ENCODE measurements at regions not wholly inside any gene's neighbourhood (a gene's known extent, or its start where the extent isn't known, plus 50 kb on each side); places are given as distances from the start of the nearest gene placed in this dataset.

DNA sequence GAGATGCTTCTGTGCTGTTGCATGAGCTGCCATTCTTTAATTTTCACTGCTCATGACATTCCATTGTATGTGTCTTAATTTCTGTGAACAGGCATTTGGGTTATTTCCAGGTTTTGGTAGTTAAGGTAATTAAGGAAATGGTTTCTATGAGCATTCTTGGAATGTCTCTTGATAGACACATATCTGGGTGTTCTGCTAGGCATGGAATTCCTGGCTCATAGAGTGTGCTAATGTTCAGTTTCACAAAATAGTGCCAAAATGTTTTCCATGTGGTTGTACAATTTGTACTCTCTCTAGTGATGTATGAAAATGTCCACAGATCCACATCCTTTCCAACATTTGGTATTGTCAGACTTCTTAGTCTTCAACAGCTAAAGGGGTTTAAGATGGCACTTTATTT, 680.9 kb upstream of the SGCG start:
- TF ChIP-seq, protein P1, sequence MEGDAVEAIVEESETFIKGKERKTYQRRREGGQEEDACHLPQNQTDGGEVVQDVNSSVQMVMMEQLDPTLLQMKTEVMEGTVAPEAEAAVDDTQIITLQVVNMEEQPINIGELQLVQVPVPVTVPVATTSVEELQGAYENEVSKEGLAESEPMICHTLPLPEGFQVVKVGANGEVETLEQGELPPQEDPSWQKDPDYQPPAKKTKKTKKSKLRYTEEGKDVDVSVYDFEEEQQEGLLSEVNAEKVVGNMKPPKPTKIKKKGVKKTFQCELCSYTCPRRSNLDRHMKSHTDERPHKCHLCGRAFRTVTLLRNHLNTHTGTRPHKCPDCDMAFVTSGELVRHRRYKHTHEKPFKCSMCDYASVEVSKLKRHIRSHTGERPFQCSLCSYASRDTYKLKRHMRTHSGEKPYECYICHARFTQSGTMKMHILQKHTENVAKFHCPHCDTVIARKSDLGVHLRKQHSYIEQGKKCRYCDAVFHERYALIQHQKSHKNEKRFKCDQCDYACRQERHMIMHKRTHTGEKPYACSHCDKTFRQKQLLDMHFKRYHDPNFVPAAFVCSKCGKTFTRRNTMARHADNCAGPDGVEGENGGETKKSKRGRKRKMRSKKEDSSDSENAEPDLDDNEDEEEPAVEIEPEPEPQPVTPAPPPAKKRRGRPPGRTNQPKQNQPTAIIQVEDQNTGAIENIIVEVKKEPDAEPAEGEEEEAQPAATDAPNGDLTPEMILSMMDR (IDR thresholded peaks at IDR 0.05), result no peak
- no peak for TF ChIP-seq POLR2AphosphoS5 (IDR thresholded peaks at IDR 0.05)
- no peak for TF ChIP-seq POLR2A (IDR thresholded peaks at IDR 0.05)
